ENCODE measurements at regions not wholly inside any gene's neighbourhood (a gene's known extent, or its start where the extent isn't known, plus 50 kb on each side); places are given as distances from the start of the nearest gene placed in this dataset.

DNA sequence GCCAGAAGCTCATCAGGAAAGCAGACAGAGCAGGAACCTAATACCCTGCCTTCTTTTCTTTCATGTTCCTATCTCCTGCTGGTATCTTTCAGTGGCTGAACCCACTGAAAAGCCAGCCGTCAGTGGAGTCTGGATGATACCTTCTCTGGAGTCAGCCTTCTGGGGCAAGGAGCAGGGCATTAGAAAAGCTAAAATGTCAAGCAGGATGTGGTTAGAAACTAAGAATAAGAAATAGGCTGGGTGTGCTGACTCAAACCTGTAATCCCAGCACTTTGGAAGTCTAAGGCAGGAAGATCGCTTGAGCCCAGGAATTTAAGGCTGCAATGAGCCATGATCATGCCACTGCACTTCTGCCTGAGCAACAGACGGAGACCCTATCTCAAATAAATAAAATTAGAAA, 642.0 kb upstream of the FSHR start (continued):
- TF ChIP-seq, protein P1, sequence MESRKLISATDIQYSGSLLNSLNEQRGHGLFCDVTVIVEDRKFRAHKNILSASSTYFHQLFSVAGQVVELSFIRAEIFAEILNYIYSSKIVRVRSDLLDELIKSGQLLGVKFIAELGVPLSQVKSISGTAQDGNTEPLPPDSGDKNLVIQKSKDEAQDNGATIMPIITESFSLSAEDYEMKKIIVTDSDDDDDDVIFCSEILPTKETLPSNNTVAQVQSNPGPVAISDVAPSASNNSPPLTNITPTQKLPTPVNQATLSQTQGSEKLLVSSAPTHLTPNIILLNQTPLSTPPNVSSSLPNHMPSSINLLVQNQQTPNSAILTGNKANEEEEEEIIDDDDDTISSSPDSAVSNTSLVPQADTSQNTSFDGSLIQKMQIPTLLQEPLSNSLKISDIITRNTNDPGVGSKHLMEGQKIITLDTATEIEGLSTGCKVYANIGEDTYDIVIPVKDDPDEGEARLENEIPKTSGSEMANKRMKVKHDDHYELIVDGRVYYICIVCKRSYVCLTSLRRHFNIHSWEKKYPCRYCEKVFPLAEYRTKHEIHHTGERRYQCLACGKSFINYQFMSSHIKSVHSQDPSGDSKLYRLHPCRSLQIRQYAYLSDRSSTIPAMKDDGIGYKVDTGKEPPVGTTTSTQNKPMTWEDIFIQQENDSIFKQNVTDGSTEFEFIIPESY (IDR thresholded peaks at IDR 0.05) = no peak
- TF ChIP-seq, protein P2, sequence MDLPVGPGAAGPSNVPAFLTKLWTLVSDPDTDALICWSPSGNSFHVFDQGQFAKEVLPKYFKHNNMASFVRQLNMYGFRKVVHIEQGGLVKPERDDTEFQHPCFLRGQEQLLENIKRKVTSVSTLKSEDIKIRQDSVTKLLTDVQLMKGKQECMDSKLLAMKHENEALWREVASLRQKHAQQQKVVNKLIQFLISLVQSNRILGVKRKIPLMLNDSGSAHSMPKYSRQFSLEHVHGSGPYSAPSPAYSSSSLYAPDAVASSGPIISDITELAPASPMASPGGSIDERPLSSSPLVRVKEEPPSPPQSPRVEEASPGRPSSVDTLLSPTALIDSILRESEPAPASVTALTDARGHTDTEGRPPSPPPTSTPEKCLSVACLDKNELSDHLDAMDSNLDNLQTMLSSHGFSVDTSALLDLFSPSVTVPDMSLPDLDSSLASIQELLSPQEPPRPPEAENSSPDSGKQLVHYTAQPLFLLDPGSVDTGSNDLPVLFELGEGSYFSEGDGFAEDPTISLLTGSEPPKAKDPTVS (IDR thresholded peaks at IDR 0.05; ENCODE audit: low read depth, low read length) = no peak
- no peak for TF ChIP-seq SREBF2 (IDR thresholded peaks at IDR 0.05; ENCODE audit: low read length)
- TF ChIP-seq KLF5 (IDR thresholded peaks at IDR 0.05; ENCODE audit: partially characterized antibody) = no peak
- TF ChIP-seq, protein P3, sequence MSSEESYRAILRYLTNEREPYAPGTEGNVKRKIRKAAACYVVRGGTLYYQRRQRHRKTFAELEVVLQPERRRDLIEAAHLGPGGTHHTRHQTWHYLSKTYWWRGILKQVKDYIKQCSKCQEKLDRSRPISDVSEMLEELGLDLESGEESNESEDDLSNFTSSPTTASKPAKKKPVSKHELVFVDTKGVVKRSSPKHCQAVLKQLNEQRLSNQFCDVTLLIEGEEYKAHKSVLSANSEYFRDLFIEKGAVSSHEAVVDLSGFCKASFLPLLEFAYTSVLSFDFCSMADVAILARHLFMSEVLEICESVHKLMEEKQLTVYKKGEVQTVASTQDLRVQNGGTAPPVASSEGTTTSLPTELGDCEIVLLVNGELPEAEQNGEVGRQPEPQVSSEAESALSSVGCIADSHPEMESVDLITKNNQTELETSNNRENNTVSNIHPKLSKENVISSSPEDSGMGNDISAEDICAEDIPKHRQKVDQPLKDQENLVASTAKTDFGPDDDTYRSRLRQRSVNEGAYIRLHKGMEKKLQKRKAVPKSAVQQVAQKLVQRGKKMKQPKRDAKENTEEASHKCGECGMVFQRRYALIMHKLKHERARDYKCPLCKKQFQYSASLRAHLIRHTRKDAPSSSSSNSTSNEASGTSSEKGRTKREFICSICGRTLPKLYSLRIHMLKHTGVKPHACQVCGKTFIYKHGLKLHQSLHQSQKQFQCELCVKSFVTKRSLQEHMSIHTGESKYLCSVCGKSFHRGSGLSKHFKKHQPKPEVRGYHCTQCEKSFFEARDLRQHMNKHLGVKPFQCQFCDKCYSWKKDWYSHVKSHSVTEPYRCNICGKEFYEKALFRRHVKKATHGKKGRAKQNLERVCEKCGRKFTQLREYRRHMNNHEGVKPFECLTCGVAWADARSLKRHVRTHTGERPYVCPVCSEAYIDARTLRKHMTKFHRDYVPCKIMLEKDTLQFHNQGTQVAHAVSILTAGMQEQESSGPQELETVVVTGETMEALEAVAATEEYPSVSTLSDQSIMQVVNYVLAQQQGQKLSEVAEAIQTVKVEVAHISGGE (CRISPR knock-in tag; IDR thresholded peaks at IDR 0.05) = no peak
- no peak for TF ChIP-seq SRF (IDR thresholded peaks at IDR 0.05; ENCODE audit: low read depth in 2 of 2, low read length in 2 of 2)
- TF ChIP-seq PML (IDR thresholded peaks at IDR 0.05; ENCODE audit: low read length) = no peak
- TF ChIP-seq CEBPB (IDR thresholded peaks at IDR 0.05; ENCODE audit: borderline replicate concordance in 1 of 2, low read depth in 2 of 2, low read length in 2 of 2) = no peak
